HG03571 (cell line): ENCODE measurements at regions not wholly inside any gene's neighbourhood (a gene's known extent, or its start where the extent isn't known, plus 50 kb on each side); places are given as distances from the start of the nearest gene placed in this dataset.
"Not testable (repeated sequence)": the region's sequence is repeated elsewhere in the genome, so short reads cannot be mapped to it uniquely, and the experiment has no call there.

ENCODE experiments used
- ATAC-seq: cut with Tn5 transposase; IDR thresholded peaks from one replicate; pipeline ENCODE4 v1.9.1; 2021; ENCODE audit not compliant: unreplicated experiment

GRCh38 chr3:67145738-67146137 is 147.6 kb downstream of the KBTBD8 start:
- no peak for ATAC-seq

- ATAC-seq = no peak
Observed at GRCh38 chr3:67154429-67154828, 156.3 kb downstream of the KBTBD8 start.

DNA sequence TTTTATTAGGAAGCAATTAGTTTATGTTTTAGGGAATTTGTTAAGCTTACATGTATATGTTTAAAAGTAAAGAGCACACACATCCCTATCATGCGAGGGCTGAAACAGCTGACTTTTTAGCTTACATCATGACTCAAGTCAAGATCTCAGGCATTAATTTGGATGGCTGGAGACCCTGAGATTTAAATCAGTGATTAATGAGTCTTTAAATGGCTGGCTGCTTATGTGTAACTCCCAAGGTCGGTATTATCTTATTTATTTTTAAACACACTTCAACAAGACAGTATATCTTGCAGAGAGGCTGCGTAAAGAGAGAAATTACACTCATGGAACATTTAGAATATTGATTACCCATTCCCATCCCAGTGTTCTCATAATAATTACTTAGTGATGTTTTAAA is 169.4 kb downstream of the KBTBD8 start:
- ATAC-seq = no peak

GRCh38 chr3:67171841-67172240 is 173.7 kb downstream of the KBTBD8 start:
- ATAC-seq = no peak

DNA sequence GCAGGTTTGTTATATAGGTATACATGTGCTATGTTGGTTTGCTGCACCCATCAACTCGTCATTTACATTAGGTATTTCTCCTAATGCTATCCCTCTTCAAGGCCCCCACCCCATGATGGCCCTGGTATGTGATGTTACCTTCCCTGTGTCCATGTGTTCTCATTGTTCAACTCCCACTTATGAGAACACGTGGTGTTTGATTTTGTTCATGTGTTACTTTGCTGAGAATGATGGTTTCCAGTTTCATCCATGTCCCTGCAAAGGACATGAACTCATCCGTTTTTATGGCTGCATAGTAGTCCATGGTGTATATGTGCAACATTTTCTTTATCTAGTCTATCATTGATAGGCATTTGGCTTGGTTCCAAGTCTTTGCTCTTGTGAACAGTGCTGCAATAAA is 175.0 kb downstream of the KBTBD8 start:
- ATAC-seq = not testable (repeated sequence)

DNA sequence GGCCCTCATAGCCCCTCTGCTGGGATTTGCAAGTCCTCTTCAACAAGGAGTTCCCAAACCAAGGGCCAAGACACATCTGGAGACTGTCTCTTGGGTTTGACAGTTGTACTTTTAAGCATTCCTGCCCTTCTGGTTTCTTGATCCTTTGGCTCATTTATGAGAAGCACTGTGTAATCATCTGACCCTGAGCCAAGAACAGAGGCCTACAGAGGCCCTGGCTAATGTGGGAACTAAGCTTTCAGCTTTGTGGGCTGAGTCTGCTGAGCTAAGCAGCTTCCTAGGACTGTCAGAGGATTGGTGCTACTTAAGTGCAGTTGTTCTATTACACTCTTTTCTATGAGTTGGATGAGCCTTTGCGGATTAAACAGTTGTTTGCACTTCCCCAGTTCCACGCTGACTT is 178.3 kb downstream of the KBTBD8 start:
- no peak for ATAC-seq

- no peak for ATAC-seq
Observed at GRCh38 chr3:67192466-67192865, 194.4 kb downstream of the KBTBD8 start.

DNA sequence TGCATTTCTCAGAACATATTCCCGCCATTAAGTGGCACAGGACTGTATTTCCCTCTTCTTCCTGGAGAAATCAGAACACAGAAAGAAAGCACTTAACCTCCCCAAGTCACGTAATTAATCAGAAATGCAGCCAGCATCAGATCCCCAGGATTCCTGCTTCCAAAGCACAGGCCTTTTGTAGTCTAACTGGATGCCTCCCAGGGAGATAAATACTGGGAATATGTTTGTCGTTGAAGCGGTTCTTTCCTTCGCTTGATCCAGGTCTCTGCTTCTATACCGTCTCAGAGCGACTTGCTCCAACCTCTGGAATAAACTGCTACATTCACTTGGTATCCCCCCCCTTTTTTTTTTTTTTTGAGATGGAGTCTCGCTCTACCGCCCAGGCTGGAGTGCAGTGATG is 198.6 kb downstream of the KBTBD8 start:
- ATAC-seq = no peak

GRCh38 chr3:67198374-67198773 is 200.3 kb downstream of the KBTBD8 start:
- no peak for ATAC-seq

- no peak for ATAC-seq
Observed at GRCh38 chr3:67200618-67201017, 202.5 kb downstream of the KBTBD8 start.

DNA sequence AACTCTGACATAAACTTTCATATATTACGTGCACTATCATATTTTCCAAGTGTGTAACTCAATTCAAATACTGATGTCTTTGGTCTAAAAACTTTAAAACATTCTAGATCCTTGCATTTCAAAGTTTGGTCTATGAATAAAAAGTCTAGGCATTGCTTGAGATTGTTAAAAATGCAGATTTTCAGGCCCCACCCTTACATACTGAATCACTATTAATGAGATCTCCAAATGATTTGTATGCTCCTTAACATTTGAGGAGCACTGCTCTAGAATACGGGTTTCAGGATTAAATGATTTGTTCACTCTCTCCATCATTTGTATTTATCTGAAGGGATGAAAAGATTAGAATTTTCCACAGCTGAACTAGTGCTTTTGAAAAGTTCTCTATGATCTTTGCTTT is 202.9 kb downstream of the KBTBD8 start:
- ATAC-seq = no peak

GRCh38 chr3:67202053-67202452 is 203.9 kb downstream of the KBTBD8 start:
- ATAC-seq = no peak

GRCh38 chr3:67204951-67205350 is 206.8 kb downstream of the KBTBD8 start:
- ATAC-seq = no peak

DNA sequence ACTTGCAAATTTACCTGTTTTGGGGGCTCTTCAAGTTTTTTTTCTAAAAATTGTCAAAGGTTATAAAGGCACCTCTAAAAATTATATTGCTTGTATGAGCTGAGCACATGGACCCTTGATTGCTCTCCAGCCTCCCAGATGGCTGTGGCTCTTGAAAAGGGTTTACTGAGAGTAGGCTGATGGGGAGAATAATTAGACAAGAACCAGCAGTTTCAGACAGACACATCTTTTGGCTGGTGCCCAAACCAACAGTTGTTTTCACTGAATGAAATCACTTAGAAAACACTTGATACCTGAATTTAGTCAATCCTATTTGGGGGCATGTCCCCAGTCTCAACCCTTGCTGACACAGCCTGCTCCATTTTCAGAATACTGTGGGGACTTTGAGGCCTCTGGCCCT is 217.6 kb downstream of the KBTBD8 start:
- no peak for ATAC-seq

DNA sequence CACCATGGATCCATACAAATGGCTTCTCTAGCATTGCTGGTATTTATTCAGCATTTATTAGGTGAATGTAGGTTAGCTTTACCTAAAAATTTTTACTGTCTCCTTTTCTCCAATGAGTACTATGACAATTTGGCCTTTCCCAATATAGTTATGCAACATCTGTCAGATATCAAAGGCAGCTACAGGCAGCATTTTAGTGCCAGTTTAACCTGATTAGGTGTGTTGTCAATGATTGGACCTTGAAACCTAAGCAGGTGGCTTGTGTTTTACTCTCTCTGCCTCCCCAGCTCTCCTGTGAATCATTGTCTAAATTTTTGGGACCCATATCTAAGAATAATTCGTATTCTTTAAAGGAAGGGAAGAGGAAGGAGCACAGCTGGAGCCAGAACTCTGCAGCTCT is 228.9 kb downstream of the KBTBD8 start:
- no peak for ATAC-seq

GRCh38 chr3:67228136-67228535 is 230.0 kb downstream of the KBTBD8 start:
- no peak for ATAC-seq

DNA sequence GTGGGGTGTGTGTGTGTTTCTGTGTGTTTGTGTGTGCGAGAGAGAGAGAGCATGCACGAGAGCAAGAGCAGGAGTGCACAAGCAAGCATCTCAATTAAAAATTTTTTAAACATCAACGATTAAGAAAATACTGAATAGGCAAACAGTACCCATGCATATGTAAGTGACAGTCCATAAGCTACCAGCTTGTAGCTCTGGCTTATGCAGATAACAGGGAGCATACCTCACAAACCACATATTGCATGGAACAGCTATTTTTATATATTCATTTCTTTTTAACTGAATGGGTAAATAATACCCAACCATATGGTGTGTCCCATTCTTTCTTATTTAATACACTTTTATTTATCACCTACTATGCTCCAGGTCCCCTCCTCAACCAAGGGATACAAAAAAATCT is 234.5 kb downstream of the KBTBD8 start:
- ATAC-seq = no peak

GRCh38 chr3:67239353-67239752 is 241.2 kb downstream of the KBTBD8 start:
- ATAC-seq = no peak

GRCh38 chr3:67241084-67241483 is 243.0 kb downstream of the KBTBD8 start:
- no peak for ATAC-seq

GRCh38 chr3:67244130-67244529 is 246.0 kb downstream of the KBTBD8 start:
- ATAC-seq = no peak

- ATAC-seq = no peak
Observed at GRCh38 chr3:67245545-67245944, 247.4 kb downstream of the KBTBD8 start.

- no peak for ATAC-seq
Observed at GRCh38 chr3:67248726-67249125, 250.6 kb downstream of the KBTBD8 start.

DNA sequence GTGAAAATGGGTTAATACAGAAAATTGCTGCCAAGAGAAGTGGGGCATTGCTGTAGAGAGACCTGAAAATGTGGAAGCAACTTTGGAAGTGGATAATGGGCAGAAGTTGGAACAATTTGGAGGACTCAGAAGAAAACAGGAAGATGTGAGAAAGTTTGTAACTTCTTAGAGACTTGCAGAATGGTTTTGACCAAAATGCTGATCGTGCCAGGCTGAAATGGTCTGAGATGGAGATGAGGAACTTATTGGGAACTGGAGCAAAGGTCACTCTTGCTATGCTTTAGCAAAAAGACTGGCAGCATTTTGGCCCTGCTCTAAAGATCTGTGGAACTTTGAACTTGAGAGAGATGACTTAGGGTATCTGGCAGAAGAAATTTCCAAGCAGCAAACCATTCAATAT is 254.8 kb downstream of the KBTBD8 start:
- ATAC-seq = not testable (repeated sequence)

GRCh38 chr3:67278015-67278618 is 280.0 kb downstream of the KBTBD8 start:
- ATAC-seq = no peak
